Fibroblast of lung (primary cell): ENCODE measurements at regions not wholly inside any gene's neighbourhood (a gene's known extent, or its start where the extent isn't known, plus 50 kb on each side); places are given as distances from the start of the nearest gene placed in this dataset.

Source experiments
- CTCF ChIP-seq, 2 donors: IDR thresholded peaks in 1 of 2; conservative IDR thresholded peaks in 1 of 2; 1 replicate in 1 of 2; 2 replicates in 1 of 2; pipeline ENCODE4 v1.5.1; 2011 to 2012; ENCODE audit warnings: low read length in 2 of 2, control low read depth in 1 of 2, inconsistent platforms in 1 of 2, low read depth in 1 of 2, mild to moderate bottlenecking in 1 of 2
- EZH2 ChIP-seq: IDR thresholded peaks from 2 replicates; pipeline ENCODE4 v1.5.1; 2012; ENCODE audit warnings: low read length, control low read depth, mild to moderate bottlenecking; ENCODE audit errors: missing control alignments

- no peak for TF ChIP-seq CTCF (conservative IDR thresholded peaks at IDR 0.05 in 1 of 2, IDR thresholded peaks at IDR 0.05 in 1 of 2; ENCODE audit: low read depth in 1 of 2, low read length in 2 of 2)
- TF ChIP-seq EZH2 = no peak
Measured at GRCh38 chr13:80881034-80881433, 540.1 kb upstream of the SPRY2 start.
